ENCODE measurements at regions not wholly inside any gene's neighbourhood (a gene's known extent, or its start where the extent isn't known, plus 50 kb on each side); places are given as distances from the start of the nearest gene placed in this dataset.
A peak's percentile ranks its signal among the peaks of the same experiment; 100 is the strongest.
"Not testable (repeated sequence)": the region's sequence is repeated elsewhere in the genome, so short reads cannot be mapped to it uniquely, and the experiment has no call there.

DNA sequence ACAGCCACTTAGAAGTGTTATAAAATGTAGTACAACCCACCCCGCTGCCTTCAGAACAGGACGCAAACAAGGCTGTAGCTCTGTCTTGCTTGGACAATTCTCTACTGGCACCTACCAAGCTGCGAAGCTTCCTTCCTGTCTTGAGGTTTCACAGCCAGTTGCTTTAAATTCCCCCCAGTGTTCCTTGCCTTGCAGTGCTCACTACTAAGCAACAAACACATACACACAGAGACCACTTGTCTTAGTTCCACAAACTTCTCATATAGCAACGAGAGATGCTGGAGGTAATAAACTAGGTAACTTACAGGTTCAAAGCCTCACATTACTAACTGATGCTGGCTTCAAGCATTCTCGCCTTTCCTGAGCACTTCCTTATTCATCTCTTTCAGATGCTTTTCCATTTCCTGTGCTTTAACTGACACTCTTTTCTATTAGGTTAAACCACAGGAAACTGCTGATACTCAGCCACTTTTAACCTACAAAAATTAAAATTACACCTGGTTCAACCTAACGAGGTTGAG is 91.5 kb upstream of the PTGDR start:
- peaks cover 61 to 69% of the 10 kb centered on the region in 2 donors for H3K4me1 Mint-ChIP-seq
- Histone ChIP-seq H3K9me3 (ENCODE audit: control insufficient read depth, insufficient read depth, low read length) (peaks cover 28% of the 10 kb centered on the region), H3K27me3 (ENCODE audit: control insufficient read depth, insufficient read depth, low read length) (no peaks in the 10 kb centered on the region), H3K4me3 (ENCODE audit: low read length) (no peak overlapping the region), H3K36me3 (ENCODE audit: control insufficient read depth, insufficient read depth, low read length) (no peaks in the 10 kb centered on the region), H3K4me1 (ENCODE audit: control insufficient read depth, insufficient read depth, low read length) (peaks cover 41% of the 10 kb centered on the region), H3K27ac (ENCODE audit: low read length) (peak overlapping the region; percentile 83)
- H3K9me3 Mint-ChIP-seq, result peaks cover 0 to 7% of the 10 kb centered on the region in 2 donors
- TF ChIP-seq, protein P1, sequence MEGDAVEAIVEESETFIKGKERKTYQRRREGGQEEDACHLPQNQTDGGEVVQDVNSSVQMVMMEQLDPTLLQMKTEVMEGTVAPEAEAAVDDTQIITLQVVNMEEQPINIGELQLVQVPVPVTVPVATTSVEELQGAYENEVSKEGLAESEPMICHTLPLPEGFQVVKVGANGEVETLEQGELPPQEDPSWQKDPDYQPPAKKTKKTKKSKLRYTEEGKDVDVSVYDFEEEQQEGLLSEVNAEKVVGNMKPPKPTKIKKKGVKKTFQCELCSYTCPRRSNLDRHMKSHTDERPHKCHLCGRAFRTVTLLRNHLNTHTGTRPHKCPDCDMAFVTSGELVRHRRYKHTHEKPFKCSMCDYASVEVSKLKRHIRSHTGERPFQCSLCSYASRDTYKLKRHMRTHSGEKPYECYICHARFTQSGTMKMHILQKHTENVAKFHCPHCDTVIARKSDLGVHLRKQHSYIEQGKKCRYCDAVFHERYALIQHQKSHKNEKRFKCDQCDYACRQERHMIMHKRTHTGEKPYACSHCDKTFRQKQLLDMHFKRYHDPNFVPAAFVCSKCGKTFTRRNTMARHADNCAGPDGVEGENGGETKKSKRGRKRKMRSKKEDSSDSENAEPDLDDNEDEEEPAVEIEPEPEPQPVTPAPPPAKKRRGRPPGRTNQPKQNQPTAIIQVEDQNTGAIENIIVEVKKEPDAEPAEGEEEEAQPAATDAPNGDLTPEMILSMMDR (IDR thresholded peaks at IDR 0.05), result no peak
- DNase-seq, result peak; percentile 50 to 82
- peak overlapping the region; percentile 84 for H3K4me3 Mint-ChIP-seq
- peaks cover 6% of the 10 kb centered on the region for H3K36me3 Mint-ChIP-seq
- WGBS (ENCODE audit: insufficient coverage), result under 1% methylated on average over 5 of the region's 6 CpGs
- H3K27ac Mint-ChIP-seq, result peak overlapping the region; percentile 91 to 99
- intact Hi-C loops (cut with micrococcal nuclease), result loop anchor here (1.0 to 10.0 kb wide), 6 partner anchors 21 to 314 kb away; partner anchors contain the start of genes GNG2 and PTGDR
- peak; percentile 85 to 95 (median 95) for ATAC-seq
- no peaks in the 10 kb centered on the region for H3K27me3 Mint-ChIP-seq (ENCODE audit: low read depth in 2 of 2)

DNA sequence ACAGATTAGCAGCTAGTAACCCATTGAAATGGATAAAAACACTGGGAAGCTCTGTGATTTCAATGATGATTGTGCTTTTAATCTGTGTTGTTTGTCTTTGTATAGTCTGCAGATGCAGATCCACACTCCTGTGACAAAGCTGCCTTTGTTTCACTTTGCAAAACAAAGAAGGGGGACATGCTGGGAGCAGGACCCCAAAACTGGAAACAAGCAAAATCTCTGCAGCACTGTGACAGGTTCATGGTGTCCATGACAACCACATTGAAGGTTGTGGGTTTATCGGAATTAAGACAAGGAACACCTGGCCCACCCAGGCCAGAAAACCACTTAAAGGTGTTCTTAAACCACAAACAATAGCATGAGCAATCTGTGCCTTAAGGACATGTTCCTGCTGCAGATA is 95.6 kb upstream of the PTGDR start:
- not testable (repeated sequence) for H3K4me3 Mint-ChIP-seq; H3K27ac ChIP-seq (ENCODE audit: low read length); H3K36me3 ChIP-seq (ENCODE audit: control insufficient read depth, insufficient read depth, low read length); H3K27me3 ChIP-seq (ENCODE audit: control insufficient read depth, insufficient read depth, low read length); H3K27me3 Mint-ChIP-seq (ENCODE audit: low read depth in 2 of 2); ATAC-seq; H3K4me3 ChIP-seq (ENCODE audit: low read length)
- peaks cover 25% of the 10 kb centered on the region for H3K4me1 ChIP-seq (ENCODE audit: control insufficient read depth, insufficient read depth, low read length)
- Mint-ChIP-seq H3K4me1 (peaks cover 39 to 42% of the 10 kb centered on the region in 2 donors), H3K9me3 (peaks cover 0 to 10% of the 10 kb centered on the region in 2 donors), H3K27ac (peak overlapping the region in 1 of 2 donors; percentile 99), H3K36me3 (peaks cover 18% of the 10 kb centered on the region)
- H3K9me3 ChIP-seq (ENCODE audit: control insufficient read depth, insufficient read depth, low read length), result peaks cover 29% of the 10 kb centered on the region
- WGBS (ENCODE audit: insufficient coverage), result 0% methylated on average over 1 of the region's 1 CpG
- DNase-seq, result peak in 1 of 2 donors; percentile 6
- intact Hi-C loops (cut with micrococcal nuclease), result loop anchor here (10.0 kb wide), 1 partner anchor 47 kb away; no protein-coding TSS in a partner anchor

- peaks cover 5 to 6% of the 10 kb centered on the region in 2 donors for H3K4me1 Mint-ChIP-seq
- H3K27ac ChIP-seq (ENCODE audit: low read length), result no peak overlapping the region
- ATAC-seq (no peak), DNase-seq (no peak)
- no peak overlapping the region for H3K4me3 ChIP-seq (ENCODE audit: low read length)
- no peaks in the 10 kb centered on the region for H3K36me3 ChIP-seq (ENCODE audit: control insufficient read depth, insufficient read depth, low read length)
- H3K9me3 ChIP-seq (ENCODE audit: control insufficient read depth, insufficient read depth, low read length), result peaks cover 15% of the 10 kb centered on the region
- 78% methylated on average over 11 of the region's 11 CpGs for WGBS (ENCODE audit: insufficient coverage)
- H3K27me3 ChIP-seq (ENCODE audit: control insufficient read depth, insufficient read depth, low read length), result no peaks in the 10 kb centered on the region
- H3K27me3 Mint-ChIP-seq (ENCODE audit: low read depth in 2 of 2), result no peaks in the 10 kb centered on the region
- H3K36me3 Mint-ChIP-seq, result peaks cover 18% of the 10 kb centered on the region
- TF ChIP-seq, protein P1 (IDR thresholded peaks at IDR 0.05), result no peak
- H3K27ac Mint-ChIP-seq, result no peak overlapping the region
- peaks cover 0 to 6% of the 10 kb centered on the region in 2 donors for H3K9me3 Mint-ChIP-seq
- intact Hi-C loops (cut with micrococcal nuclease), result no loop called here
- no peaks in the 10 kb centered on the region for H3K4me1 ChIP-seq (ENCODE audit: control insufficient read depth, insufficient read depth, low read length)
- no peak overlapping the region for H3K4me3 Mint-ChIP-seq
These were observed 98.0 kb upstream of the NID2 start for GRCh38 chr14:52166822-52167221.

DNA sequence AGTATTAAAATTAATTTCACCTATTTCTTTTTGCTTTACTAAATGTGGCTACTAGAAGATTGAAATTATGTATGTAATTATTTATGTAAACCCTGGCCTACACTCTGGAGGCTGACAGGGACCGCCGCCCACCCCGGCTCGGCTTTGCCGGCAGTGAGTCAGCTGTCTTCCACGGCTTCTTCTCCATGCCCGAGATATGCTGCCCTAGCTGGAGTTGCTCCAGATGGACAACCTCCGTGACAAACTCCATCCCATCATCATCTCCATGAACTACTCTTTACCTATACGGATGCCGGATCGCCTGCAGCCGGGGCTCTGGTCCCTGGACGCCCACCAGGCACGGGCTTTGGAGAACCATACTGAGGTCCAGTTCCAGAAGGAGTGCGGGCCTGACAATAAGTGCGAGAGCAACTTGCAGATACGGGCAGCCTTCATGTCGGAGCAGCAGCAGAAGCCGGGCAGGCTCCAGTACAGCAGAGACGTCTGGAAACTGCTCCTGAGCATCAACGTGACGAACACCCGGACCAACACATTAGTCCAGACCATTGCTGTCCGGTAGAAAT is 86.9 kb upstream of the NID2 start:
- Mint-ChIP-seq H3K27ac (peak overlapping the region; percentile 86 to 90), H3K9me3 (peaks cover 0 to 5% of the 10 kb centered on the region in 2 donors), H3K4me1 (peaks cover 87 to 94% of the 10 kb centered on the region in 2 donors), H3K27me3 (ENCODE audit: low read depth in 2 of 2) (no peaks in the 10 kb centered on the region), H3K36me3 (no peaks in the 10 kb centered on the region), H3K4me3 (peak overlapping the region; percentile 74)
- DNase-seq (no peak), ATAC-seq (peak in 1 of 3 donors; percentile 4)
- WGBS (ENCODE audit: insufficient coverage), result 84% methylated on average over 24 of the region's 24 CpGs
- no peaks in the 10 kb centered on the region for H3K36me3 ChIP-seq (ENCODE audit: control insufficient read depth, insufficient read depth, low read length)
- TF ChIP-seq, protein P1 (IDR thresholded peaks at IDR 0.05), result no peak
- no peak overlapping the region for H3K4me3 ChIP-seq (ENCODE audit: low read length)
- intact Hi-C loops (cut with micrococcal nuclease), result loop anchor here (1.0 to 5.0 kb wide), 2 partner anchors 20 to 92 kb away; no protein-coding TSS in a partner anchor
- peak overlapping the region; percentile 55 for H3K27ac ChIP-seq (ENCODE audit: low read length)
- no peaks in the 10 kb centered on the region for H3K9me3 ChIP-seq (ENCODE audit: control insufficient read depth, insufficient read depth, low read length)
- H3K4me1 ChIP-seq (ENCODE audit: control insufficient read depth, insufficient read depth, low read length), result peaks cover 54% of the 10 kb centered on the region
- H3K27me3 ChIP-seq (ENCODE audit: control insufficient read depth, insufficient read depth, low read length), result no peaks in the 10 kb centered on the region
